LNCaP clone FGC (cell line): ENCODE measurements at regions not wholly inside any gene's neighbourhood (a gene's known extent, or its start where the extent isn't known, plus 50 kb on each side); places are given as distances from the start of the nearest gene placed in this dataset.
"Not testable (repeated sequence)": the region's sequence is repeated elsewhere in the genome, so short reads cannot be mapped to it uniquely, and the experiment has no call there.

Experiments used
- DNase-seq: peaks from one replicate; pipeline ENCODE4 v3.0.0-alpha.2; 2011; ENCODE audit warnings: low read depth
- H3K4me3 ChIP-seq: 2 replicates; pipeline ENCODE4 v1.5.1; 2011; ENCODE audit warnings: mild to moderate bottlenecking, low read depth, low read length, control low read depth
- CTCF ChIP-seq: IDR thresholded peaks from 2 replicates; pipeline ENCODE4 v1.5.1; 2012; ENCODE audit warnings: mild to moderate bottlenecking; ENCODE audit not compliant: control insufficient read depth, insufficient read depth; ENCODE audit errors: extremely low read depth

DNA sequence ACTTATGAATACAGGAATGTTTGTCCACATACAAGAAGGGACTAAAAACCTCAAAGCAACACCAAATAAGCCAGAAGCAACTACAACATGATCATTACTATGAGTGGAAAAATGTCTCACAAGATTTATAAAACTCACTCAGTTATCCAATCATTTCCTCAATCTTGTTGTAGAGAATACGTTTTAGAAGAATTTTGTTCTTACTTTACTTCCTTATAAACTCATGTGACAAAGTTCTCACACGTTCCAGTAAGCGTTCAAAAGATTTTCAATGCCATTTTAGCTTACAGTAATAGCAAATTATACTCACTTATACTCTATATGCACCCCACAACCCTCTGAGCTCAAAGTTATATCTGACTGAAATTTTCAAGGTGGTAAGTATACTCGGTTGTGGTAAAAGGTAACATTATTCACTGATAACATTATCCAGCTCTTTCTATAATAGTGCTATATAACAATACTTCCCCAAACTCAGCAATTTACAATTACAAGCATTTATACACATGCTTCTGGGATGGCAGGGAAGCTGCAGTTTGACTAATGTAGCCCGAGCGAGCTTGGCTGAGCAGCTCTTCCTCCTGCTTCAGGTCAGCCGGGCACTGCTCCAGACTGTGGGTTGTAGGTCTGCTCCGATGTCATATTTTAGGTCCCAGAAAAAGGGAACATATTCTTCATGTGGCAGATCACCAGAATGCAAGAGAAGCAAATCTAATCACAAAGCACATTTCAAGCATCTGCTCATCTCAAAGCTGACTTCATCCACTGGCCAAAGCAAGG is 226.3 kb downstream of the RCHY1 start:
- H3K4me3 ChIP-seq: no peak overlapping the region
- TF ChIP-seq CTCF: no peak
- DNase-seq: no peak

- no peak for TF ChIP-seq CTCF
- no peak overlapping the region for H3K4me3 ChIP-seq
- no peak for DNase-seq
These were observed 228.4 kb downstream of the RCHY1 start for GRCh38 chr4:75285837-75286236.

- TF ChIP-seq CTCF: no peak
- no peak overlapping the region for H3K4me3 ChIP-seq
- no peak for DNase-seq
These were observed 229.4 kb downstream of the RCHY1 start for GRCh38 chr4:75284831-75285230.

DNA sequence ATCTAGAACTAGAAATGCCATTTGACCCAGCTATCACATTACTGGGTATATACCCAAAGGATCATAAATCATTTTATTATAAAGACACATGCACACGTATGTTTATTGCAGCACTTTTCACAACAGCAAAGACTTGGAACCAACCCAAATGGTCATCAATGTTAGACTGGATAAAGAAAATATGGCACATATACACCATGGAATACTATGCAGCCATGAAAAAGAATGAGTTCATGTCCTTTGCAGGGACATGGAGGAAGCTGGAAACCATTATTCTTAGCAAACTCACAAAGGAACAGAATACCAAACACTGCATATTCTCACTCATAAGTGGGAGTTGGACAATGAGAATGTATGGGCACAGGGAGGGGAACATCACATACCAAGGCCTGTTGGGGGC is 233.7 kb downstream of the RCHY1 start:
- H3K4me3 ChIP-seq, DNase-seq: not testable (repeated sequence)

DNA sequence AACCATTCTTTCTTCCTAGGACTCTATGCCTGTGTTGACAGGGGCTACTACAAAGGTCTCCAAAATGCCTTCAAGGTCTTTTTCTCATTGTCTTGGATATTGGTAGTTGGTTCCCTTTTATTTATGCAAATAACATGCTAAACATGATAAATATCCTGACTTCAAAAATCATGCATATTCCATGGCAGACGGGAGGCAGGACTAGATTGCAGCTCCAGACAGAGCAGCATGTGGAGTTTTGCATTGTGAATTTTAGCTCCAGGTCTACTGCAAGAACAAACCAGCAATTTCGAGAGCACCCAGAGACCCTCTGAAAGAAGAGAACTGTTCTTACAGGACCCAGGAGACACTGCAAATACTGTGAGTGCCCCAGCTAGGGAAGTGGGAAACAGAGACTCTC is 254.9 kb downstream of the RCHY1 start:
- DNase-seq: no peak
- no peak overlapping the region for H3K4me3 ChIP-seq
- no peak for TF ChIP-seq CTCF

DNA sequence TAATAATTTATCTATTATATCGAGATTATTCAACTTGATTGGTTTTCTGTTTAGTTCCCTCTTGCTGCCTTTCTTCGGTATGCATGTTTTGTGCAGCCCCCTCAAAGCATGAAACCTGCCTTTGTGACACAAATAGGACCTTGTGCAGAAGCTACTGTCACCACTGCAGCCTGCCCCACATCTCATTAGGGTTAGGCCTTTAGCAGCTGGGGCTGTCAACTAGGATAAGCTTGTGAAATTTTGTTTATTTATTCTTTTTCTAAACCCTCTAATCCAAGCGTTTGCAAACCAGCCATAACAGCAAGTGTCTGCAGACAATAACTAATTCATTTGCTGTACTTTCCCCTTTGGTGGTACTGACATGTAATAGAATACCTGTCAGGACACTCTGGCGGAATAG is 258.9 kb downstream of the RCHY1 start:
- TF ChIP-seq CTCF: no peak
- DNase-seq: no peak
- H3K4me3 ChIP-seq: no peak overlapping the region

DNA sequence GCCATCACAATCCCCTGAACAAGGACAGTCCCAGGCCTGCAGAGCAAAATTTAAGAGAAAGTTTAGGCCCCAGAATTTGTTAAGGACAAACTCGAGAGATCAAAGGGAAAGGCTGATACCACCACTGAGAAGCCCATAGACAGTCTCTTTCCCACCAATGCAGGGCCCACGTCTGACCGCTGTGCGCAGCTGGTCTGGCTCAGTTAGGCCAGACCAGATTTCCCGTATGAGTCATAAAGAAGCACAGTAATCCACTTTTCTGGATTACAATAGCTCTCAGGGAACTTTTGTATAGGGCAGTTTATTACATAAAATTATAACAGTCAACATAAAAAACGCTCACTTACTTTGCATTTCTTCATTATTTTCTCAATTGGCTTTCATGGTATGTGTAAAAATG is 259.5 kb downstream of the RCHY1 start:
- no peak for DNase-seq
- TF ChIP-seq CTCF: no peak
- no peak overlapping the region for H3K4me3 ChIP-seq

- not testable (repeated sequence) for DNase-seq, H3K4me3 ChIP-seq
These were observed 261.1 kb downstream of the RCHY1 start for GRCh38 chr4:75253094-75253493.
